ENCODE measurements at regions not wholly inside any gene's neighbourhood (a gene's known extent, or its start where the extent isn't known, plus 50 kb on each side); places are given as distances from the start of the nearest gene placed in this dataset.

DNA sequence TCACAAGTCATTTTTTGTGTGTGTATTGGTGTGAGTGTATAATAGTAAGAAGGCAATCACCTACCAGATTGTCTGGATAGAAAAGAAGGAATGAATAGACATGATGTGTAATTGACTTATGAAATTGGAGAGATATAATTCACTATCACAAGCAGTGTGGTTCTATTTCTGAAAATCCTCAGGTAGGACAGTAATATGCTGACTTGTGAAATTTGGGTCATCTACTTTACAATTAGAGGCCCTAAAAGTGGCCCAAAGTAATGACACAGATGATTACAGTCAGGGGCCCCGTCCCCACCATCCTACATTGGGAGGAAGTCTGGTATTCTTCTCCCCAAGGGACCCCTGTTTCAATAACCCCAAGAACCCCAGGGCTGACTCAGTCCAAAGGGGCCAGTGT is 73.6 kb upstream of the SELENOK start:
- DNase-seq: no peak
- Histone ChIP-seq H3K36me3 (no peaks in the 10 kb centered on the region), H3K27ac (replicated peaks) (no peak overlapping the region), H3K9me3 (replicated peaks) (peaks cover 25% of the 10 kb centered on the region), H3K4me1 (no peaks in the 10 kb centered on the region), H3K4me3 (no peak overlapping the region), H3K27me3 (ENCODE audit: low read depth) (no peaks in the 10 kb centered on the region)
- intact Hi-C loops (cut with micrococcal nuclease): no loop called here
- TF ChIP-seq, protein P1, sequence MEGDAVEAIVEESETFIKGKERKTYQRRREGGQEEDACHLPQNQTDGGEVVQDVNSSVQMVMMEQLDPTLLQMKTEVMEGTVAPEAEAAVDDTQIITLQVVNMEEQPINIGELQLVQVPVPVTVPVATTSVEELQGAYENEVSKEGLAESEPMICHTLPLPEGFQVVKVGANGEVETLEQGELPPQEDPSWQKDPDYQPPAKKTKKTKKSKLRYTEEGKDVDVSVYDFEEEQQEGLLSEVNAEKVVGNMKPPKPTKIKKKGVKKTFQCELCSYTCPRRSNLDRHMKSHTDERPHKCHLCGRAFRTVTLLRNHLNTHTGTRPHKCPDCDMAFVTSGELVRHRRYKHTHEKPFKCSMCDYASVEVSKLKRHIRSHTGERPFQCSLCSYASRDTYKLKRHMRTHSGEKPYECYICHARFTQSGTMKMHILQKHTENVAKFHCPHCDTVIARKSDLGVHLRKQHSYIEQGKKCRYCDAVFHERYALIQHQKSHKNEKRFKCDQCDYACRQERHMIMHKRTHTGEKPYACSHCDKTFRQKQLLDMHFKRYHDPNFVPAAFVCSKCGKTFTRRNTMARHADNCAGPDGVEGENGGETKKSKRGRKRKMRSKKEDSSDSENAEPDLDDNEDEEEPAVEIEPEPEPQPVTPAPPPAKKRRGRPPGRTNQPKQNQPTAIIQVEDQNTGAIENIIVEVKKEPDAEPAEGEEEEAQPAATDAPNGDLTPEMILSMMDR (IDR thresholded peaks at IDR 0.05; ENCODE audit: borderline replicate concordance): no peak

DNA sequence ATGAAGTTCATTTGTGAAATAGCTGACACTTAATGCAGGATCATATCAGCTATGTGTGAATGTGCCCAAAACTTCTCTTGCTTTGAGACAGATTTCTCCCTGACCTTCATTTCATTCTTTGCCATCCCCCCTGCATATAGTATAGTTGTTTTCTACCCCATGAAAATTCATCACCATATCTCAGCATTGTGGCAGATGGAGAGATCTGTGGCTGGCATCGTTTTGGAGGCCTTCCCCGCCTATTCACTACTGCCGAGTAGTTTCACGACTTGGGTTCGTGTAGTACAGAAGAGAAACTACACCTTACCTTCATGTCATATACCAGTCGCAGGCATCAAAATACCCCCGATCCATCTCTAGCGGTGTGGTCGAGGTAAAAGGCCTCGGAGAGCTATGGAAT is 66.2 kb upstream of the SELENOK start:
- TF ChIP-seq, protein P1 (IDR thresholded peaks at IDR 0.05; ENCODE audit: borderline replicate concordance): no peak
- H3K9me3 ChIP-seq (replicated peaks): peaks cover 9% of the 10 kb centered on the region
- intact Hi-C loops (cut with micrococcal nuclease): loop anchor here (10.0 kb wide), 1 partner anchor 167 kb away; the partner anchor contains the start of gene CACNA2D3
- no peak overlapping the region for H3K4me3 ChIP-seq
- no peaks in the 10 kb centered on the region for H3K27me3 ChIP-seq (ENCODE audit: low read depth)
- H3K36me3 ChIP-seq: no peaks in the 10 kb centered on the region
- DNase-seq: no peak
- no peak overlapping the region for H3K27ac ChIP-seq (replicated peaks)
- H3K4me1 ChIP-seq: no peaks in the 10 kb centered on the region

DNA sequence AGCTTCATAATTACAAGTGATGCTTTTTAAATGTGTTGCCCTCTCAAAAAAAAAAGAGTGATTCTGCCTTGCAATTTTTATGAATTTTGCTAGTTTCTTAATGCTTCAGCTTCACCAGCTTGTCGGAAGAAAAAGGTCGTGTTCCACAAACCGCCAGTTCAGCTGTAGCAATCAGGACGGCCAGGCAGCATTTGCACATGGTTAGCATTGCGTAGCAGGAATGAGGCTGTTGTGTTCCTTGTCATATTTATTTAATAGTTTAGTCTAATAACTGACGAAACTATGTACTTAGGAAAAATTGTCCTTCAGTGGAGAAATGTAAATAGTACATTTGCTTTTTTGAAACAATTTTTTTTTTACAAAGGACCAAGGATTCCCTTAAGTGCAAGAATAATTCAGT is 64.9 kb upstream of the SELENOK start:
- peaks cover 7% of the 10 kb centered on the region for H3K9me3 ChIP-seq (replicated peaks)
- no peak overlapping the region for H3K27ac ChIP-seq (replicated peaks)
- no peaks in the 10 kb centered on the region for H3K27me3 ChIP-seq (ENCODE audit: low read depth)
- intact Hi-C loops (cut with micrococcal nuclease): loop anchor here (10.0 kb wide), 1 partner anchor 168 kb away; the partner anchor contains the start of gene CACNA2D3
- no peaks in the 10 kb centered on the region for H3K4me1 ChIP-seq
- no peak overlapping the region for H3K4me3 ChIP-seq
- TF ChIP-seq, protein P1 (IDR thresholded peaks at IDR 0.05; ENCODE audit: borderline replicate concordance): no peak
- DNase-seq: no peak
- H3K36me3 ChIP-seq: no peaks in the 10 kb centered on the region

DNA sequence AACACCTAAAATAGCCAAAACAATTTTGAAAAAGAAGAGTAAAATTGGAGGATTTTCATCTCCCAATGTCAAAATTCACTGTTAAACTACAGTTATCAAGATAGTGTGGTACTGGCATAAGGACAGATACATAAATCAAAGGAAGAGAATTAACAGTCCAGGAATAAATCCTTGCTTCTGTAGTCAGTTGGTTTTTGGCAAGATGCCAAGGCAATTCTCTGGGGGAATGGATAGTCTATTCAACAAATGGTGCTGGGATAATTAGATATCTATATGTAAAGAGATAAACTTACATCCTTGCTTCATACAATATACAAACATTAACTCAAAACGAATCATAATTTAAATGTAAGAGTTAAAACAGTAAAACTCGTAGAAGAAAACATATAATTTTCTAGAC is 57.9 kb upstream of the SELENOK start:
- Histone ChIP-seq H3K27me3 (ENCODE audit: low read depth) (no peaks in the 10 kb centered on the region), H3K36me3 (no peaks in the 10 kb centered on the region), H3K9me3 (replicated peaks) (peaks cover 26% of the 10 kb centered on the region), H3K4me1 (no peaks in the 10 kb centered on the region), H3K4me3 (no peak overlapping the region), H3K27ac (replicated peaks) (no peak overlapping the region)
- intact Hi-C loops (cut with micrococcal nuclease): no loop called here
- DNase-seq: no peak
- TF ChIP-seq, protein P1 (IDR thresholded peaks at IDR 0.05; ENCODE audit: borderline replicate concordance): no peak

DNA sequence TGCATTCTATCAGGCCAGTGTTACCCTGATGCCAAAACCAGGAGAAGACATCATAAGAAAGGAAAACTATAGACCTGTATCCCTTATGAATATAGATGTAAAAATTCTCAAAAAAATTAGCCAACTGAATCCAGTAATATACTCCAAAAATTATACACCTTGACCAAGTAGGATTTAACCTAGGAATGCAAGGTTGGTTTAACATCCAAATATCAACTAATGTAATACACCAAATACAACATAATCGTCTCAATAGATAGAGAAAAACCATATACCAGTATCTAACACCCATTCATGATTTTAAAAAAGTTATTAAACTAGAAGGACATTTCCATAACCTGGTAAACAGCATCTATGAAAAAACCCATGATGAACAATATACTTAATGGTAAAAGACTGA is 56.5 kb upstream of the SELENOK start:
- no peak for DNase-seq
- intact Hi-C loops (cut with micrococcal nuclease): no loop called here
- Histone ChIP-seq H3K36me3 (no peaks in the 10 kb centered on the region), H3K27me3 (ENCODE audit: low read depth) (no peaks in the 10 kb centered on the region), H3K27ac (replicated peaks) (no peak overlapping the region), H3K4me1 (no peaks in the 10 kb centered on the region), H3K9me3 (replicated peaks) (peaks cover 26% of the 10 kb centered on the region), H3K4me3 (no peak overlapping the region)
- TF ChIP-seq, protein P1 (IDR thresholded peaks at IDR 0.05; ENCODE audit: borderline replicate concordance): no peak

DNA sequence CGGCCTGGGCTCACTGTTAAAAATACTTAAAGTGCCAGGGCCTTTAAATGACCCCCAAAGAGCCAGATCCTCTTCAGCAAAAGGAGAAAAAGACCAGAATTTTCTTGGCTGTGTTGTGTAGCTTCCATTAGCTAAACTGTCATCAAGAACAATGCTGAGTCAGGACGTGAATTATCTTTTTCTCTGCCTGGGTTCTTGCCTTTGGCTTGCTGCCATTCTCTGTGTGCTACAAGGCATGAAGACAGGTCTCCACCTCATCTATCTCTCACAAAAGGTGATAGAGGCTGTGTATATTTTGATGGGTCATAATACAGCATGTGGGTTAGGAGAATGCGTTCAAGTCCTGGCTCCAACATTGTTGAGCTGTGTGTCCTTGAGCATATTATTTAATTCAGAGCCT is 52.4 kb upstream of the SELENOK start:
- Histone ChIP-seq H3K27me3 (ENCODE audit: low read depth) (peaks cover 15% of the 10 kb centered on the region), H3K36me3 (no peaks in the 10 kb centered on the region), H3K27ac (replicated peaks) (no peak overlapping the region), H3K4me1 (peaks cover under 1% of the 10 kb centered on the region), H3K9me3 (replicated peaks) (peaks cover 25% of the 10 kb centered on the region), H3K4me3 (no peak overlapping the region)
- no peak for DNase-seq
- intact Hi-C loops (cut with micrococcal nuclease): no loop called here
- TF ChIP-seq, protein P1 (IDR thresholded peaks at IDR 0.05; ENCODE audit: borderline replicate concordance): no peak

Data from left ventricle myocardium inferior (tissue), 1 donor.